Activated CD8-positive, alpha-beta memory T cell treated with anti-CD3 and anti-CD28 coated beads, Interleukin-2, amount 50 U/mL, for 1 hour (primary cell): ENCODE measurements at regions not wholly inside any gene's neighbourhood (a gene's known extent, or its start where the extent isn't known, plus 50 kb on each side); places are given as distances from the start of the nearest gene placed in this dataset.
A peak's percentile ranks its signal among the peaks of the same experiment; 100 is the strongest.
"Not testable (repeated sequence)": the region's sequence is repeated elsewhere in the genome, so short reads cannot be mapped to it uniquely, and the experiment has no call there.

Experiments used
- DNase-seq: peaks from one replicate; pipeline ENCODE4 v3.0.0-alpha.2; 2020; ENCODE audit errors: extremely low read depth

- DNase-seq = not testable (repeated sequence)
These were observed 627.4 kb downstream of the SPATA31A7 start for GRCh38 chr9:61817127-61817705.

- DNase-seq = peak; percentile 34
These were observed 663.9 kb downstream of the SPATA31A7 start for GRCh38 chr9:61853624-61854259.

- DNase-seq = not testable (repeated sequence)
These were observed 664.4 kb downstream of the SPATA31A7 start for GRCh38 chr9:61854260-61854640.

GRCh38 chr9:61856283-61856682, 666.4 kb downstream of the SPATA31A7 start:
- not testable (repeated sequence) for DNase-seq

- DNase-seq = not testable (repeated sequence)
These were observed 667.1 kb downstream of the SPATA31A7 start for GRCh38 chr9:61856858-61857453.

GRCh38 chr9:61857709-61858351, 668.0 kb downstream of the SPATA31A7 start:
- DNase-seq = not testable (repeated sequence)

GRCh38 chr9:61862431-61862971, 672.7 kb downstream of the SPATA31A7 start:
- peak; percentile 49 for DNase-seq

GRCh38 chr9:61864463-61864862, 674.6 kb downstream of the SPATA31A7 start:
- DNase-seq = not testable (repeated sequence)

GRCh38 chr9:61868965-61869364, 679.1 kb downstream of the SPATA31A7 start:
- DNase-seq = not testable (repeated sequence)

GRCh38 chr9:61872329-61872728, 682.5 kb downstream of the SPATA31A7 start:
- DNase-seq = not testable (repeated sequence)
